GM12874 (cell line): ENCODE measurements at regions not wholly inside any gene's neighbourhood (a gene's known extent, or its start where the extent isn't known, plus 50 kb on each side); places are given as distances from the start of the nearest gene placed in this dataset.

Experiments used
- CTCF ChIP-seq: IDR thresholded peaks from 2 replicates; pipeline ENCODE4 v1.5.1; 2011; ENCODE audit warnings: low read depth, mild to moderate bottlenecking, control low read depth, low read length, moderate library complexity; ENCODE audit not compliant: insufficient read depth

GRCh38 chr6:141736104-141736503, 396.6 kb upstream of the GJE1 start:
- no peak for TF ChIP-seq CTCF

- no peak for TF ChIP-seq CTCF
Observed at GRCh38 chr6:141735126-141735525, 397.6 kb upstream of the GJE1 start.

GRCh38 chr6:141734071-141734840, 398.5 kb upstream of the GJE1 start:
- no peak for TF ChIP-seq CTCF

- no peak for TF ChIP-seq CTCF
Observed at GRCh38 chr6:141729146-141729545, 403.6 kb upstream of the GJE1 start.

- no peak for TF ChIP-seq CTCF
Observed at GRCh38 chr6:141728330-141728729, 404.4 kb upstream of the GJE1 start.

- no peak for TF ChIP-seq CTCF
Observed at GRCh38 chr6:141726248-141726647, 406.5 kb upstream of the GJE1 start.

- TF ChIP-seq CTCF: no peak
Observed at GRCh38 chr6:141724731-141725130, 408.0 kb upstream of the GJE1 start.
